K562 (cell line): ENCODE measurements at regions not wholly inside any gene's neighbourhood (a gene's known extent, or its start where the extent isn't known, plus 50 kb on each side); places are given as distances from the start of the nearest gene placed in this dataset.

Experiments used
- ATAC-seq: fragments of 200-7000 bp; cut with Tn5 transposase; 3 replicates; pipeline ENCODE4 v1.9.1; 2020; ENCODE audit warnings: moderate library complexity
- BruUV-seq: library from RNA; stranded (reverse); fragments of 400-500 nt; replicated peaks from 2 replicates; lab custom pipeline; 2021; lab: Mats Ljungman, UMichigan
- CTCF ChIA-PET: fragments of 300-600 bp; formaldehyde crosslinking; extraction: SDS; loops from one replicate; lab custom pipeline; 2021; ENCODE audit warnings: low intra/inter-chr PET ratio; lab: Yijun Ruan, JAX
- POLR2A ChIA-PET: fragments of 300-600, 350-650 bp; sonication (Branson Sonifier 250); formaldehyde crosslinking; extraction: SDS; loops from one replicate; lab custom pipeline; 2021; ENCODE audit warnings: antibody characterized with exemption, inconsistent platforms; lab: Yijun Ruan, JAX
- DNase-seq, 4 experiments: peaks; one replicate each; pipeline versions ENCODE4 v3.0.0 to v3.0.0-alpha.2; 2011 to 2018; ENCODE audit warnings: low spot score in 3 of 4, mixed read lengths in 3 of 4; ENCODE audit errors: extremely low read depth in 1 of 4
- FAIRE-seq: peaks from 2 replicates; lab custom pipeline; 2011; peaks lifted over from hg19 to GRCh38; lab: Jason Lieb, UNC
- H2AFZ ChIP-seq: 2 replicates; pipeline ENCODE4 v1.6.0; 2011; ENCODE audit warnings: low read depth, low read length, control low read depth, inconsistent platforms
- H3K27ac ChIP-seq: fragments of 200-600 bp; 3 replicates; pipeline ENCODE4 v1.8.0; 2011; ENCODE audit warnings: low read depth, mild to moderate bottlenecking, control low read depth, inconsistent platforms, low read length, moderate library complexity, mixed read lengths; ENCODE audit errors: extremely low read depth
- H3K27me3 ChIP-seq, 2 experiments: fragments of 300-600 bp in 1 of 2; 2 replicates in 1 of 2; 3 replicates in 1 of 2; pipeline versions ENCODE4 v1.6.0 to v1.8.0; 2011; ENCODE audit warnings: inconsistent platforms in 2 of 2, low read length in 2 of 2, mild to moderate bottlenecking in 1 of 2, mixed read lengths in 1 of 2, moderate library complexity in 1 of 2; ENCODE audit not compliant: control insufficient read depth in 2 of 2, insufficient read depth in 2 of 2
- H3K36me3 ChIP-seq: fragments of 300-600 bp; 3 replicates; pipeline ENCODE4 v1.8.0; 2011; ENCODE audit warnings: mild to moderate bottlenecking, low read length, inconsistent platforms; ENCODE audit not compliant: control insufficient read depth, insufficient read depth
- H3K4me1 ChIP-seq, 2 experiments: fragments of 200-600 bp in 1 of 2; replicated peaks in 1 of 2; 2 replicates in 1 of 2; 3 replicates in 1 of 2; pipeline versions ENCODE4 v1.5.1 to v1.8.0; 2011; ENCODE audit warnings: inconsistent platforms in 2 of 2, low read length in 2 of 2, mild to moderate bottlenecking in 1 of 2, mixed read lengths in 1 of 2, moderate library complexity in 1 of 2; ENCODE audit not compliant: control insufficient read depth in 2 of 2, insufficient read depth in 2 of 2
- H3K4me2 ChIP-seq: 2 replicates; pipeline ENCODE4 v1.6.1; 2011; ENCODE audit warnings: low read length, control low read depth, inconsistent platforms, mixed read lengths; ENCODE audit not compliant: insufficient read depth
- H3K4me3 ChIP-seq: fragments of 200-600 bp; sonication (generic), shearing (Covaris generic); 2 replicates; pipeline ENCODE4 v1.5.1; 2016; ENCODE audit warnings: control low read depth, inconsistent platforms
- H3K79me2 ChIP-seq: fragments of 200-600 bp; 3 replicates; pipeline ENCODE4 v1.8.0; 2011; ENCODE audit warnings: low read length, inconsistent platforms; ENCODE audit not compliant: control insufficient read depth, insufficient read depth
- H3K9ac ChIP-seq, 2 experiments: 2 replicates each; pipeline versions ENCODE4 v1.6.0 to v1.6.1; 2011; ENCODE audit warnings: low read depth in 2 of 2, low read length in 2 of 2, control low read depth in 1 of 2, inconsistent platforms in 1 of 2, mild to moderate bottlenecking in 1 of 2, mixed read lengths in 1 of 2; ENCODE audit not compliant: insufficient read depth in 1 of 2
- H3K9me1 ChIP-seq: one replicate; pipeline ENCODE4 v1.6.0; 2011; ENCODE audit warnings: inconsistent platforms, mild to moderate bottlenecking, low read length, moderate library complexity; ENCODE audit not compliant: control insufficient read depth, insufficient read depth
- H3K9me3 ChIP-seq: replicated peaks from 2 replicates; pipeline ENCODE4 v1.5.1; 2011; ENCODE audit warnings: low read depth, low read length, inconsistent platforms; ENCODE audit not compliant: control insufficient read depth, insufficient read depth
- H4K20me1 ChIP-seq: replicated peaks from 2 replicates; pipeline ENCODE4 v1.6.1; 2011; ENCODE audit warnings: low read length, inconsistent platforms, mixed read lengths; ENCODE audit not compliant: control insufficient read depth, insufficient read depth
- CBX2 ChIP-seq: fragments of 200-600 bp; sonication (generic); IDR thresholded peaks from one replicate; pipeline ENCODE4 v1.6.1; 2012; ENCODE audit warnings: mild to moderate bottlenecking, low read length, inconsistent platforms; ENCODE audit not compliant: insufficient read depth, poor library complexity, severe bottlenecking
- DMBX1 ChIP-seq: fragments of 250-450 bp; sonication (Bioruptor Pico); IDR thresholded peaks from 2 replicates; pipeline ENCODE4 v1.8.0; 2022; ENCODE audit warnings: inconsistent platforms, mild to moderate bottlenecking, moderate library complexity, borderline replicate concordance
- E2F4 ChIP-seq: sonication (generic); formaldehyde crosslinking; IDR thresholded peaks from 2 replicates; pipeline ENCODE4 v1.8.0; 2022; ENCODE audit warnings: mild to moderate bottlenecking, low read depth, missing genetic modification reagents
- GATA2 ChIP-seq: sonication (generic); formaldehyde crosslinking; IDR thresholded peaks from 2 replicates; pipeline ENCODE4 v1.4.0; 2020; ENCODE audit warnings: mild to moderate bottlenecking, missing genetic modification reagents
- MTA3 ChIP-seq: fragments of 450-650 bp; formaldehyde crosslinking; IDR thresholded peaks from 2 replicates; pipeline ENCODE4 v1.6.1; 2017; ENCODE audit warnings: mild to moderate bottlenecking, borderline replicate concordance
- PHTF2 ChIP-seq: fragments of 250-450 bp; sonication (Bioruptor Pico); IDR thresholded peaks from 2 replicates; pipeline ENCODE4 v1.5.0; 2021; ENCODE audit warnings: mild to moderate bottlenecking
- RCOR1 ChIP-seq, 2 experiments: IDR thresholded peaks; 2 replicates each; pipeline ENCODE4 v1.6.1; 2012; ENCODE audit warnings: low read depth in 2 of 2, low read length in 2 of 2, borderline replicate concordance in 1 of 2, improper control_type of control experiment in 1 of 2
- SAFB ChIP-seq: fragments of 200-400 bp; formaldehyde crosslinking; IDR thresholded peaks from 2 replicates; pipeline ENCODE4 v1.6.1; 2017; ENCODE audit warnings: low read depth, low read length, borderline replicate concordance
- SLC30A9 ChIP-seq: fragments of 250-450 bp; sonication (Bioruptor Pico); IDR thresholded peaks from 2 replicates; pipeline ENCODE4 v1.8.0; 2022; ENCODE audit warnings: mild to moderate bottlenecking, moderate library complexity
- SMARCB1 ChIP-seq: IDR thresholded peaks from 2 replicates; pipeline ENCODE4 v1.6.1; 2011; ENCODE audit warnings: improper control_type of control experiment, low read depth; ENCODE audit not compliant: insufficient read length
- SMARCC2 ChIP-seq: fragments of 450-650 bp; IDR thresholded peaks from 2 replicates; pipeline ENCODE4 v1.6.1; 2017; ENCODE audit warnings: antibody characterized with exemption, moderate library complexity, mild to moderate bottlenecking, low read depth
- ZBTB5 ChIP-seq: fragments of 450-650 bp; IDR thresholded peaks from 2 replicates; pipeline ENCODE4 v1.6.1; 2017; ENCODE audit warnings: antibody characterized with exemption
- ZC3H11A ChIP-seq: IDR thresholded peaks from 2 replicates; pipeline ENCODE4 v1.6.1; 2012; ENCODE audit warnings: low read depth, low read length, improper control_type of control experiment
- ZNF143 ChIP-seq: sonication (generic); formaldehyde crosslinking; IDR thresholded peaks from 2 replicates; pipeline ENCODE4 v1.9.0; 2022; ENCODE audit warnings: mild to moderate bottlenecking, missing genetic modification reagents
- ZNF253 ChIP-seq: fragments of 250-450 bp; sonication (Bioruptor Pico); conservative IDR thresholded peaks from 2 replicates; pipeline ENCODE4 v1.6.1; 2021; ENCODE audit warnings: mild to moderate bottlenecking
- WGBS: fragments of 100-300 bp; shearing (Covaris generic); methylation state at CpG from one replicate; pipeline ENCODE4 v1.1.6; 2016; ENCODE audit warnings: low coverage, mixed read lengths; ENCODE audit not compliant: insufficient coverage; ENCODE audit errors: missing lambda C conversion rate; 5-methylcytosine and 5-hydroxymethylcytosine counted together
- in situ Hi-C: fragments of 300-500 bp; cut with MboI; formaldehyde crosslinking; loops from 4 replicates; pipeline ENCODE4 v1.15.0; 2018; ENCODE audit warnings: inconsistent platforms, mixed read lengths
- intact Hi-C: fragments of 100-400 bp; cut with micrococcal nuclease; formaldehyde crosslinking; loops from 2 replicates; pipeline ENCODE4 v1.14.2; 2022

- POLR2A ChIA-PET = no interaction called here
- Histone ChIP-seq H3K4me3 (no peak overlapping the region), H3K4me2 (no peak overlapping the region), H3K9me3 (no peaks in the 10 kb centered on the region; the same call in 1 of the 2 replicates), H3K4me1 (no peaks in the 10 kb centered on the region), H4K20me1 (no peaks in the 10 kb centered on the region), H3K36me3 (no peaks in the 10 kb centered on the region), H2AFZ (no peak overlapping the region), H3K27me3 (no peaks in the 10 kb centered on the region), H3K27ac (no peak overlapping the region), H3K9me1 (no peaks in the 10 kb centered on the region), H3K79me2 (no peaks in the 10 kb centered on the region), H3K9ac (no peak overlapping the region)
- WGBS = 0% methylated on average over 3 of the region's 3 CpGs
- ATAC-seq (no peak), DNase-seq (no peak), FAIRE-seq (no peak)
- TF ChIP-seq PHTF2 (CRISPR knock-in tag) (no peak), ZNF253 (no peak), SLC30A9 (CRISPR knock-in tag) (no peak), ZC3H11A (no peak), GATA2 (CRISPR knock-in tag) (no peak), ZNF143 (no peak), DMBX1 (CRISPR knock-in tag) (no peak), SMARCB1 (no peak), CBX2 (no peak)
- CTCF ChIA-PET = no interaction called here
- intact Hi-C loops (no loop called here), in situ Hi-C loops (no loop called here)
- BruUV-seq = no TSS peak
These were observed 577.8 kb downstream of the ETV1 start for GRCh38 chr7:13411636-13412035.

GRCh38 chr7:13414181-13414580, 575.3 kb downstream of the ETV1 start:
- CTCF ChIA-PET = no interaction called here
- in situ Hi-C loops = no loop called here
- Histone ChIP-seq H3K27ac (no peak overlapping the region), H3K4me3 (no peak overlapping the region), H4K20me1 (no peaks in the 10 kb centered on the region), H3K9me3 (no peaks in the 10 kb centered on the region; the same call in 1 of the 2 replicates), H3K27me3 (no peaks in the 10 kb centered on the region), H3K9me1 (no peaks in the 10 kb centered on the region), H3K4me1 (no peaks in the 10 kb centered on the region), H2AFZ (no peak overlapping the region), H3K4me2 (no peak overlapping the region), H3K9ac (no peak overlapping the region), H3K79me2 (no peaks in the 10 kb centered on the region), H3K36me3 (no peaks in the 10 kb centered on the region)
- intact Hi-C loops = no loop called here
- POLR2A ChIA-PET = no interaction called here
- BruUV-seq = no TSS peak
- ATAC-seq = no peak
- no peak for DNase-seq
- FAIRE-seq = no peak
- TF ChIP-seq RCOR1 (IDR thresholded peaks at IDR 0.05; ENCODE audit: borderline replicate concordance in 1 of 2, low read depth in 2 of 2, low read length in 2 of 2) (no peak), MTA3 (no peak), ZBTB5 (no peak), SAFB (no peak), SMARCC2 (no peak), E2F4 (no peak)
